NB4 (cell line): ENCODE measurements at regions not wholly inside any gene's neighbourhood (a gene's known extent, or its start where the extent isn't known, plus 50 kb on each side); places are given as distances from the start of the nearest gene placed in this dataset.

Source experiments
- DNase-seq: peaks from one replicate; pipeline ENCODE4 v3.0.0; 2010; ENCODE audit warnings: low read depth
- H3K4me3 ChIP-seq: one replicate; pipeline ENCODE4 v1.5.1; 2011; ENCODE audit warnings: mild to moderate bottlenecking, low read depth, low read length, moderate library complexity
- CTCF ChIP-seq: IDR thresholded peaks from one replicate; pipeline ENCODE4 v1.5.1; 2012; ENCODE audit warnings: low read depth, low read length
- MAX ChIP-seq: IDR thresholded peaks from 2 replicates; pipeline ENCODE4 v1.6.1; 2011; ENCODE audit warnings: low read depth, low read length
- MYC ChIP-seq: IDR thresholded peaks from 2 replicates; pipeline ENCODE4 v1.6.1; 2011; ENCODE audit warnings: low read depth, low read length
- POLR2A ChIP-seq: IDR thresholded peaks from 2 replicates; pipeline ENCODE4 v1.6.1; 2011; ENCODE audit warnings: mild to moderate bottlenecking; ENCODE audit not compliant: insufficient read length; ENCODE audit errors: extremely low read depth

GRCh38 chr9:109707355-109707754 is 72.6 kb upstream of the PALM2AKAP2 start:
- TF ChIP-seq CTCF (no peak), MAX (no peak), MYC (no peak), POLR2A (no peak)
- DNase-seq, result no peak
- no peak overlapping the region for H3K4me3 ChIP-seq

GRCh38 chr9:109708451-109708945 is 71.5 kb upstream of the PALM2AKAP2 start:
- no peak for DNase-seq
- no peak for TF ChIP-seq CTCF
- TF ChIP-seq MYC, result no peak
- no peak for TF ChIP-seq POLR2A
- TF ChIP-seq MAX, result no peak
- H3K4me3 ChIP-seq, result no peak overlapping the region

- H3K4me3 ChIP-seq, result no peak overlapping the region
- TF ChIP-seq CTCF (no peak), POLR2A (no peak), MYC (no peak), MAX (no peak)
- no peak for DNase-seq
Observed at GRCh38 chr9:109709866-109710265, 70.1 kb upstream of the PALM2AKAP2 start.

GRCh38 chr9:109710830-109711229 is 69.2 kb upstream of the PALM2AKAP2 start:
- DNase-seq, result no peak
- H3K4me3 ChIP-seq, result no peak overlapping the region
- TF ChIP-seq CTCF (no peak), MAX (no peak), MYC (no peak), POLR2A (no peak)

GRCh38 chr9:109715344-109715743 is 64.7 kb upstream of the PALM2AKAP2 start:
- H3K4me3 ChIP-seq, result no peak overlapping the region
- no peak for DNase-seq
- TF ChIP-seq MAX (no peak), POLR2A (no peak), CTCF (no peak), MYC (no peak)
